ENCODE measurements at regions not wholly inside any gene's neighbourhood (a gene's known extent, or its start where the extent isn't known, plus 50 kb on each side); places are given as distances from the start of the nearest gene placed in this dataset.

GRCh38 chr1:189987509-189987908 lies 490.2 kb downstream of the BRINP3 start:
- TF ChIP-seq, protein P1, sequence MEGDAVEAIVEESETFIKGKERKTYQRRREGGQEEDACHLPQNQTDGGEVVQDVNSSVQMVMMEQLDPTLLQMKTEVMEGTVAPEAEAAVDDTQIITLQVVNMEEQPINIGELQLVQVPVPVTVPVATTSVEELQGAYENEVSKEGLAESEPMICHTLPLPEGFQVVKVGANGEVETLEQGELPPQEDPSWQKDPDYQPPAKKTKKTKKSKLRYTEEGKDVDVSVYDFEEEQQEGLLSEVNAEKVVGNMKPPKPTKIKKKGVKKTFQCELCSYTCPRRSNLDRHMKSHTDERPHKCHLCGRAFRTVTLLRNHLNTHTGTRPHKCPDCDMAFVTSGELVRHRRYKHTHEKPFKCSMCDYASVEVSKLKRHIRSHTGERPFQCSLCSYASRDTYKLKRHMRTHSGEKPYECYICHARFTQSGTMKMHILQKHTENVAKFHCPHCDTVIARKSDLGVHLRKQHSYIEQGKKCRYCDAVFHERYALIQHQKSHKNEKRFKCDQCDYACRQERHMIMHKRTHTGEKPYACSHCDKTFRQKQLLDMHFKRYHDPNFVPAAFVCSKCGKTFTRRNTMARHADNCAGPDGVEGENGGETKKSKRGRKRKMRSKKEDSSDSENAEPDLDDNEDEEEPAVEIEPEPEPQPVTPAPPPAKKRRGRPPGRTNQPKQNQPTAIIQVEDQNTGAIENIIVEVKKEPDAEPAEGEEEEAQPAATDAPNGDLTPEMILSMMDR (IDR thresholded peaks at IDR 0.05): no peak
- no peak for TF ChIP-seq POLR2A (IDR thresholded peaks at IDR 0.05)

Data from body of pancreas (tissue), 4 donors.